GM18909 (cell line): ENCODE measurements at regions not wholly inside any gene's neighbourhood (a gene's known extent, or its start where the extent isn't known, plus 50 kb on each side); places are given as distances from the start of the nearest gene placed in this dataset.

Experiments
- ATAC-seq: cut with Tn5 transposase; IDR thresholded peaks from one replicate; pipeline ENCODE4 v1.9.1; 2021; ENCODE audit warnings: mild to moderate bottlenecking; ENCODE audit not compliant: unreplicated experiment, poor library complexity

- no peak for ATAC-seq
These were observed 53.4 kb downstream of the RPLP1 start for GRCh38 chr15:69505956-69506556.

- ATAC-seq = no peak
These were observed 56.0 kb downstream of the RPLP1 start for GRCh38 chr15:69508659-69509058.

GRCh38 chr15:69509131-69509530, 56.5 kb downstream of the RPLP1 start:
- no peak for ATAC-seq

DNA sequence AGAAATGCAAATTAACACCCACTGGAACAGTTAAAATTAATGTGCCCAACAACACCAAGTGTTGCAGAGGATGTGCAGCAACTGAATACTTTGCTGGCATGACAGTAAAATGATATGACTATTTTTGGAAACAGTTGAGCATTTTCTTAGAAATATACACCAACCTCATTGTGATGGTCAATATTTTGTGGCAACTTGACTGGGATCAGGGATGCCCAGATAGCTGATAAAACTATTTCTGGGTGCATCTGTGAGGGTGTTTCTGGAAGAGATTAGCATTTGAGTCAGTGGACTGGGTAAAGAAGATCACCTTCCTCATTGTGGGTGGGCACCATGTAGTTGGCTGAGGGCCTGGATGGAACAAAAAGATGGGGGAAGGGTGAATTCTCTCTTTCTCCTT, 57.9 kb downstream of the RPLP1 start:
- no peak for ATAC-seq

GRCh38 chr15:69511015-69511414, 58.4 kb downstream of the RPLP1 start:
- ATAC-seq = no peak

GRCh38 chr15:69511716-69512340, 59.2 kb downstream of the RPLP1 start:
- no peak for ATAC-seq

DNA sequence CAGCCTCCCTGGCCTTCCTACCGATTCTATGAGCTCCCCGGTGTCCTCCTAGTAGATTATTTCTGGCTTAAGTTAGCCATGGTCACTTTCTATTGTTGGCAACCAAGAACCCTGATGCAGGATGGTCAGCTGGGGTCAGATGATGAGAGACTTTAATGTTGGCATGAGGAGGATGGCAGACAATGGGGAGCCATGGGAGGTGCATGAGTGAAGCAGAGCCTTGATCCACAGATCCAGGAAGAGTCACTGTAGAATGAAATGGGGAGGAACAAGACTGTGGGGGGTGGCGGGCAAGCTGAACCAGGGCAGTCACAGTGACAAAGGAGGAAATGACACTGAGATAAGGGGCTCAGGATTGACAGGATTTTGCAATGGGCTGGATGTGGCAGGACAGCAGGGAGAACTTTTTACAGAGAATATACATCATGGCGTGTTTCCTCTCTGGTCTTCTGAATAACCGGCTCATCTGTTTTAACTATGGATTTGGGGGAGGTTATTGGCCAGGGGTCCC, 60.9 kb downstream of the RPLP1 start:
- no peak for ATAC-seq

GRCh38 chr15:69513986-69514385, 61.4 kb downstream of the RPLP1 start:
- ATAC-seq = no peak

GRCh38 chr15:69515508-69515907, 62.9 kb downstream of the RPLP1 start:
- no peak for ATAC-seq

DNA sequence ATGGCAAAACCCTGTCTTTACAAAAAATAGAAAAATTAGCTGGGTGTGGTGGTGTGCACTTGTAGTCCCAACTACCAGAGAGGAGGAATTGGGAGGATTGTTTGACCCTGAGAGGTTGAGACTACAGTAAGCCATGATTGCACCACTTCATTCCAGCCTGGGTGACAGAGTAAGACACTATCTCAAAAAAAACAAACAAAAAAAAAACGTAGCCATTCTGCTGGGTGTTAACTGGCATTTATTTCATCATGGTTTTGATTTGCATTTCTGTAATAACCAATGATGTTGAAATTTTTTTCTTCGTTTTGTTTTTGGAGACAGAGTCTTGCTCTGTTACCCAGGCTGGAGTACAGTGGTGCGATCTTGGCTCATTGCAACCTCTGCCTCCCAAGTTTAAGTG, 63.3 kb downstream of the RPLP1 start:
- ATAC-seq = no peak

DNA sequence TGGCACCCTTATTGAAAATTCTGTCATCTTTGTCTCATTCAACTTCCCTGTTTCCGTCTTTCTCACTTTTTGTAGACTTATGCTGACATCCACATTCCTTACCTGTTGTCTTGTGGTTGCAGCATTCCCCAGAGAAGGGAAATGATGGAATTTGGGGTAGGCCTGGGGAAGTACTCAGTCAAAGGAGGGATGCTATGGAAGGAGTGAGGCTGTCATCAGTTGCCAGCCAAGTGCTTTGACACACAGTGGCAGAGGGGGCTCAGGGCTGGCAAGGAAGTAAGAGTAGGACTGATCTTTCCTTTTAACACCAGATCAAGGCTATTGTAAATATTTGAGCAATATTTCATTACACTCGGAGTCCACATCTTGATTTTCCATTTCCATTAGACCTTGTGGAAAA, 64.4 kb downstream of the RPLP1 start:
- ATAC-seq = no peak

DNA sequence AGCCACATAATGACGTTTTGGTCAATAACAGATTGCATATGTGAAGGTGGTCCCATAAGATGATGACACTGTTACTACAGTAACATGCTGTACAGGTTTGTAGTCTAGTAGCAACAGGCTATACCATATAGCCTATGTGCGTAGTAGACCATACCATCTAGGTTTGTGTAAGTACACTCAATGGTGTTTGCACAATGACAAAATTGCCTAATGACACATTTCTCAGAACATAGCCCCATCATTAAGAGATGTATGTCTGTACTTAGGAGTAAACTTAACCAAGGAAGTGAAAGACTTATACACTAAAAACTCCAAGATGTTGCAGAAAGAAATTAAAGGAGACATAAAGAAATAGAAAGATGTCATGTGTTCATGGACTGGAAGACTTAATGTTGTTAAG, 66.2 kb downstream of the RPLP1 start:
- ATAC-seq = no peak

GRCh38 chr15:69520067-69520466, 67.4 kb downstream of the RPLP1 start:
- no peak for ATAC-seq

DNA sequence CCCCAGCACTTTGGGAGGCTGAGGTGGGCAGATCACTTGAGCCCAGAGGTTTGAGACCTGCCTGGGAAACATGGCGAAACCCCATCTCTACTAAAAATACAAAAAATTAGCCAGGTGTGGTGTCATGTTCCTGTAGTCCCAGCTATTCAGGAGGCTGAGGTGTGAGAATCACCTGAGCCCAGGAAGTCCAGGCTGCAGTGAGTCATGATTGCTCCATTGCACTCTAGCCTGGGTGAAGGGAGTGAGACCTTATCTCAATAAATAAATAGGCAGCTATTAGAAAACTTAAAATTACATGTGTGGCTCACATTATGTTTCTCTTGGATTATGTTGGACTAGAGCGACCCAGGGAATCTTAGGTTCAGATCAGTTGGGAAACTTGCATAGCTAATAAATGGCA, 69.7 kb downstream of the RPLP1 start:
- no peak for ATAC-seq

DNA sequence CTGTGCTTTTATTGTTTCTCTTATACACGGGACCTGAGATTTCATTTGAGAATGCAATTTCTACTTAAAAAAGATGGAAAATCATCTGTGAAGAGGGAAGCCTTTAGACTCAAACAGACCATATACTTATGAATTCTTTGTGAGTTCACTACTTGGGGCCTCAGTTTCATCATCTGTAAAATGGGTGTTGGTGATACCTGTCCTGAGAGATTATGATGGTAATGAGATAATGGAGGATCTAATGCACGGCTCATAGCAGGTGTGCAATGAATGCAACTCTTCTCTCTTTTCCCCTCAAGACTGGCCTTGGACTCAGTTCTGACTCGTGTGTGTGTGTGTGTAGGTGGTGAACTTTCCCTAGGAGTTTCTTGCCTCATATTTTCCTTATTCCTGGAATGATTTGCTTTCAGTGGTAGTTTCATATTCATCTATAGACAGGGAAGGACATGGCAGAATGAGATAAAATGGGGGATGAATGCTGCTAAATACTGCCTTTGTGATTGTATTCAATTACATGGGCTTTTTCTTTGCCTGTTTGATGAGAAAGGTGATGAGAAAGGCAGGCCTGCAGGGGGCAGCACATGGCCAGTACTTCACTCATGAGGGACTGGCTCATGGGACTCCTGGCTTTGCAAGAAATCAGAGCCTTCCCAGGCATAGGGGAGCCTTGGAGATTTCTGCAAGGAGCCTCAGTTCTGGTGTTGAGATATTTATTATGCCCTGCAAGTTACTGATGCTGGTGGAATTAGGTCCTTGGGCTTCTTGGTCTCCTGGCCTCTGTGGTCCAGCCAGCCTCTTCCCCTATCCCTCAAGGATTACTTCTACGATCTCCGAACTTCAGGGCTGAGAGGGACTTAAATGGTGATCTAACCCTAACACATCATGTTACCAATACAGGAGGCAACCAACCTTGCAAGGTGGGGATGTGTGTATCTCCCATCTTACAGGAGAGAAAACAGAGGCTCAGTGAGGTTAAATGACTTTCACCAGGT, 70.7 kb downstream of the RPLP1 start:
- no peak for ATAC-seq

DNA sequence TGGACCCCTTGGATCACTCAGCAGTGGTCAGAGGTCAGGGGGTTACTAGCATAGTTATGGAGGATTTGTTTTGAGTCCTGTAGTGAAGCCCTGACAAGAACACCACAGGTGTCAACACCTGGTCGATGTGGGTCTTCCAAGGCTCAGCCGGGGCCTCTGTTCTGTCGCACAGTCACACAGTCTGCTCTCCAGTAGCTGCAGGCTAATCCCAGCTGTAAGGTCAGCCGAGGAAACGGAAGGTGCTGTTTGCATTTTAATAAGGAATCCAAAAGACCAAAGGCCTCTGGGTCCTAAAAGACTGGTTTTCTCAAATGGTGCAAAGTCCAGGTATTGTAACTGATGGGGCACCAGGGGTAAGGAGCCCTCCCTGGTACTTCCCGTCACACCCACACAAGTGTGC, 71.7 kb downstream of the RPLP1 start:
- ATAC-seq = no peak

DNA sequence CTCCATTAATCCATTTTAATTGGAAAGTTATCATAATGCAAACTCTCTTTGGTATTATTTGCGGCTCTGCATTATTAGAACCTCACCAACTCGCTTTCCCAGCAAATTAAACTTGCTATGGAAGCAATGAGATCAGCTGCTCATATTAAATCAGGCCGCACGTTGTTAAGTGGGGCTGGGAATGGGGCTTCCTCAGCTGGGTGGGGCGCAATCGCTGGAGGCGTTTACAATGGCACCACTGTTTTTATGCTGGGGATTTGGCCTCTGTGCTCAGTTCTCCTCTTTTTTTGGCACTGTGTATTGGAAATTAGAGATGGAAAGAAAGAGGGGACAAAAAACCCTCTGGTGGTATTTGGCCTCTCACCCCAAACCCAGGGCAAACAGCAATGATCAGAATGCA, 72.2 kb downstream of the RPLP1 start:
- no peak for ATAC-seq

GRCh38 chr15:69525543-69525942, 72.9 kb downstream of the RPLP1 start:
- ATAC-seq = no peak

DNA sequence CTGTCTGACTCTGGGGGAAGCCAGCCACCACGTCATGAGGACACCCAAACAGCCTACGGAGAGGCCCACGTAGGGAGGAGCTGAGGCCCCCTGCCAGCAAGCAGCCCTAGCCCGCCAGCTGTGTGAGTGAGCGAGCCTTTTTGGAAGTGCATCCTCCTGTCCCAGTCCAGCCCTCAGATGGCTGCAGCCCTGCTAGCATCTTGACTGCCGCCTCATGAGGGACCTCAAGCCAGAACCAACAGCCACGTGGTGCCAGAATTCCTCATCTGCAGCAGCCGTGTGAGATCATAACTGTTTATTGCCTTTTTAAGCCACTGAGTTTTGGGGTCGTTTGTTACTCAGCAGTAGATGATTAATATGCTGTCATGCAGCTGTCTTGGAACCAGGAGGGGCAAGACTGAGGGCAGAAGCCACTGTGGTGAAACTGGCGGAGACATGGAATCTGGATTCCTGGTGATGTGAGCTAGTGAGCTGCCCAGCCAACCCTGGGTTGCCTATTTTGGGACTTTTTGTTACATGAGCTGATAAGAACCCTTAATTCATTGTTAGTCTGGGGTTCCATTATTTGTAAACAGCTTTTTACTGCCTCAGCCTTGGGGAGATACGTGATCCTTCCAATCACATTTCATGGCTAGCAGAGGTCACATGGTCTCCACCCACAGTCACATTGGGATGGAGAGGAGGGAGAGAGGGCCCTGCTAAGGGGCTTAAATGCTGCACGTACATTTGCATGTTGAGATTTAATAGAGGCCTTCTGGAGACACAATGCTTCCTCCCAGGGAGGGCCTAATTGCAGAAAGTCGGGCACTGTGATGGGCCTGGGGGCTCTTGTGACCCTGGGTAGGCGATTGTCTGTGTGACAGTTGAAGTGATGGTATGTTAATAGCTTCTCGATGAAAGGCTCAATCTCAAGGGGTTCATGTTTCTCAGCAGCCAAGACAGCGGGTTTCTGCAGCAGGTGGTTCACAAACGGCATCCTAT, 73.8 kb downstream of the RPLP1 start:
- no peak for ATAC-seq

GRCh38 chr15:69529141-69529540, 76.5 kb downstream of the RPLP1 start:
- no peak for ATAC-seq
